GM12864 (cell line): ENCODE measurements at regions not wholly inside any gene's neighbourhood (a gene's known extent, or its start where the extent isn't known, plus 50 kb on each side); places are given as distances from the start of the nearest gene placed in this dataset.

ENCODE experiments used
- DNase-seq: peaks from one replicate; pipeline ENCODE4 v3.0.0-alpha.2; 2011; ENCODE audit warnings: low read depth
- H3K4me3 ChIP-seq: 2 replicates; pipeline ENCODE4 v1.5.1; 2011; ENCODE audit warnings: mild to moderate bottlenecking, low read depth, low read length, control low read depth
- TF ChIP-seq, protein P1 (sequence below): IDR thresholded peaks from 2 replicates; pipeline ENCODE4 v1.5.1; 2011; ENCODE audit warnings: low read depth, mild to moderate bottlenecking, moderate library complexity, low read length, control low read depth, inconsistent platforms; ENCODE audit errors: missing control alignments

DNA sequence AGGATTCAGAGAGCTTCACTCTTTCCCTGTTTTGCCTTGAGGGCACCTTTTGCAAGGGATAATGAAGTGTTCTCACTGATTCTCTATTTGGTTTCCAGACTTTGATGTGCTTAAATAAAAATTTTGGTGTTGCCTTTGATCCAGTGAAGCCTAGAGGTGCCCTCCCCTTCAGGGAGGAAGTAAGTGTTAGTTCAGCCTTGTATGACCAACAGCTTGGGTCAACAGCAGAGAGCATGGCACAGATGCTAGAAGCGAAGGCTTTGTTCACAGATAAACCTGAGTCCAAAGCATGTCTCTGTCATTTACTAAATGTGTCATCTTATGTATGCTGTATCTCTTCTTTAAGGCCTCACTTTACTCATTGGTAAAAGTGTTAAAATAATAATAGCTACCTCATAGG, 52.8 kb upstream of the STXBP6 start:
- TF ChIP-seq, protein P1, sequence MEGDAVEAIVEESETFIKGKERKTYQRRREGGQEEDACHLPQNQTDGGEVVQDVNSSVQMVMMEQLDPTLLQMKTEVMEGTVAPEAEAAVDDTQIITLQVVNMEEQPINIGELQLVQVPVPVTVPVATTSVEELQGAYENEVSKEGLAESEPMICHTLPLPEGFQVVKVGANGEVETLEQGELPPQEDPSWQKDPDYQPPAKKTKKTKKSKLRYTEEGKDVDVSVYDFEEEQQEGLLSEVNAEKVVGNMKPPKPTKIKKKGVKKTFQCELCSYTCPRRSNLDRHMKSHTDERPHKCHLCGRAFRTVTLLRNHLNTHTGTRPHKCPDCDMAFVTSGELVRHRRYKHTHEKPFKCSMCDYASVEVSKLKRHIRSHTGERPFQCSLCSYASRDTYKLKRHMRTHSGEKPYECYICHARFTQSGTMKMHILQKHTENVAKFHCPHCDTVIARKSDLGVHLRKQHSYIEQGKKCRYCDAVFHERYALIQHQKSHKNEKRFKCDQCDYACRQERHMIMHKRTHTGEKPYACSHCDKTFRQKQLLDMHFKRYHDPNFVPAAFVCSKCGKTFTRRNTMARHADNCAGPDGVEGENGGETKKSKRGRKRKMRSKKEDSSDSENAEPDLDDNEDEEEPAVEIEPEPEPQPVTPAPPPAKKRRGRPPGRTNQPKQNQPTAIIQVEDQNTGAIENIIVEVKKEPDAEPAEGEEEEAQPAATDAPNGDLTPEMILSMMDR, result no peak
- no peak overlapping the region for H3K4me3 ChIP-seq
- DNase-seq, result no peak

DNA sequence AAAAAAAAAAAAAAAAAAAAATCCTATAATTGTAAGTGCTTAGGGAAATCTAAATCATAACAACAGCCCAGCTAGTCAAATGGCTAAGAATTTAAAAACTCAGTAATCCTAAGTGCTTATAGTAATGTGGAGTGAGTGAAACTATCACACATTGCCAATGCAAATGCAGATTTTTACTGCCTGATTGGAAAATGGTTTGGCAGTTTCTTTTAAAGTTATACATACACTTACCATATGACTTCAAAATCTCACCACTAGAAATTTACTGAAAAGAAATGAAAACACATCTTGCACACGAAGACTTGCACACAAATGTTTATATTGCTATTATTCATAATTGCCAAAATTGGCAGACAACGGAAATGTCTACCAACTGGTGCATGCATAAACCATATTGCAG, 51.3 kb upstream of the STXBP6 start:
- no peak overlapping the region for H3K4me3 ChIP-seq
- TF ChIP-seq, protein P1, result no peak
- DNase-seq, result no peak
